ENCODE measurements at regions not wholly inside any gene's neighbourhood (a gene's known extent, or its start where the extent isn't known, plus 50 kb on each side); places are given as distances from the start of the nearest gene placed in this dataset.

DNA sequence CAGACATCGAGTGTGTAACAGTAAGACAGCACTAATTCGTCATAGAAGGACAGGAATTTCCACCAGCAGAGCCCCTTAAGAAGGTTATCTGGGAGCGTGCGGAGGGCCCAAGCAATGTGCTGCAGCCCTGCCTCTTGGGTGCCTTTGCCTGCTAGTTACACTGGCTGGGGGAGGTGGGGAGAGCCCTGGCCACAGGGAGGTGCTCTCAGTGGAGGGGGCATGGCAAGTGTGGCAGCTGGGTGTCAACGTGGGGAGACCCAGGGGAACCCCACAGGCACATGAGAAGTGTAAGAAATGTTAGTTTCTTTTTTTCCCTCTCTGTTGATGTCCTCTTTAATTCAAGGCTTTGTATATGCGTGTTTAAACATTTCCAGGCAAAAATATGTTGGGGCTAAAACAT lies 50.9 kb upstream of the TMTC4 start:
- in situ Hi-C loops (cut with MboI; ENCODE audit: low sequenced_read_pairs) (no loop called here), intact Hi-C loops (cut with micrococcal nuclease) (no loop called here), dilution Hi-C loops (cut with HindIII; ENCODE audit: low sequenced_read_pairs, unreplicated experiment) (no loop called here)
- ChIA-PET CTCF (interaction anchor here (0.6 to 0.7 kb wide), 2 partner anchors 161 to 377 kb away, joined by 3 read pairs; no protein-coding TSS in a partner anchor), POLR2A (ENCODE audit: unreplicated experiment) (no interaction called here)
- no peak overlapping the region for H3K27ac ChIP-seq (ENCODE audit: insufficient read depth, low read length)
- H4K5ac ChIP-seq (ENCODE audit: low read depth, low read length): no peak overlapping the region
- BruUV-seq (replicated peaks): no TSS peak
- no peak overlapping the region for H3K14ac ChIP-seq (replicated peaks; ENCODE audit: low read depth, low read length)
- H3K9me3 ChIP-seq (ENCODE audit: control insufficient read depth, insufficient read depth, low read length): peaks cover 4% of the 10 kb centered on the region; the same call in 1 of the 2 replicates
- H2AK5ac ChIP-seq (ENCODE audit: low read depth, low read length): no peak overlapping the region
- no peak overlapping the region for H3K56ac ChIP-seq (ENCODE audit: extremely low read depth, insufficient read depth, low read length)
- no peaks in the 10 kb centered on the region for H3K4me1 ChIP-seq (ENCODE audit: control insufficient read depth, insufficient read depth, low read length)
- TF ChIP-seq MAFK (IDR thresholded peaks at IDR 0.05; ENCODE audit: low read depth, low read length) (no peak), RFX5 (IDR thresholded peaks at IDR 0.05; ENCODE audit: low read depth, low read length) (no peak), RCOR1 (IDR thresholded peaks at IDR 0.05; ENCODE audit: insufficient replicate concordance, low read length) (no peak), FOS (IDR thresholded peaks at IDR 0.05; ENCODE audit: low read depth, low read length) (no peak), MAZ (IDR thresholded peaks at IDR 0.05; ENCODE audit: borderline replicate concordance, low read depth, low read length) (no peak), NFE2L2 (IDR thresholded peaks at IDR 0.05; ENCODE audit: low read depth, low read length) (no peak), SMC3 (IDR thresholded peaks at IDR 0.05; ENCODE audit: low read depth, low read length) (no peak), MXI1 (IDR thresholded peaks at IDR 0.05; ENCODE audit: borderline replicate concordance, low read depth, low read length) (no peak)
- TF ChIP-seq, protein P1, sequence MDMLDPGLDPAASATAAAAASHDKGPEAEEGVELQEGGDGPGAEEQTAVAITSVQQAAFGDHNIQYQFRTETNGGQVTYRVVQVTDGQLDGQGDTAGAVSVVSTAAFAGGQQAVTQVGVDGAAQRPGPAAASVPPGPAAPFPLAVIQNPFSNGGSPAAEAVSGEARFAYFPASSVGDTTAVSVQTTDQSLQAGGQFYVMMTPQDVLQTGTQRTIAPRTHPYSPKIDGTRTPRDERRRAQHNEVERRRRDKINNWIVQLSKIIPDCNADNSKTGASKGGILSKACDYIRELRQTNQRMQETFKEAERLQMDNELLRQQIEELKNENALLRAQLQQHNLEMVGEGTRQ (IDR thresholded peaks at IDR 0.05; ENCODE audit: low read depth, low read length): no peak
- no peaks in the 10 kb centered on the region for H3K79me1 ChIP-seq (ENCODE audit: low read depth in 1 of 2, low read length in 2 of 2)
- no peak overlapping the region for H3K4me2 ChIP-seq (ENCODE audit: low read depth, low read length)
- no peak overlapping the region for H4K91ac ChIP-seq (ENCODE audit: insufficient read depth, low read depth, low read length)
- no CpG with 5 or more reads among the region's 6 CpGs for WGBS, 2 experiments (ENCODE audit: extremely low coverage in 2 of 2, insufficient read length in 1 of 2)
- H3K27me3 ChIP-seq (ENCODE audit: control insufficient read depth, insufficient read depth, low read length): peaks cover 3% of the 10 kb centered on the region; the same call in 1 of the 2 replicates
- no peak overlapping the region for H2AFZ ChIP-seq (replicated peaks; ENCODE audit: low read length, poor library complexity)
- H3K18ac ChIP-seq (ENCODE audit: low read depth, low read length): no peak overlapping the region
- H2BK120ac ChIP-seq (ENCODE audit: low read depth, low read length): no peak overlapping the region
- DNase-seq (no peak), ATAC-seq (ENCODE audit: low read depth) (no peak)
- no peaks in the 10 kb centered on the region for H3K9me1 ChIP-seq (ENCODE audit: insufficient read depth, low read length)
- no peak overlapping the region for H2AK9ac ChIP-seq (replicated peaks; ENCODE audit: low read depth, low read length, poor library complexity)
- H3K9ac ChIP-seq (ENCODE audit: low read depth, low read length): no peak overlapping the region
- no peak overlapping the region for H2BK20ac ChIP-seq (ENCODE audit: low read depth, low read length)
- no peak overlapping the region for H3K4me3 ChIP-seq (ENCODE audit: insufficient read depth, low read depth, low read length)
- no peak overlapping the region for H2BK5ac ChIP-seq (ENCODE audit: low read depth, low read length, poor library complexity, severe bottlenecking)
- no peaks in the 10 kb centered on the region for H4K20me1 ChIP-seq (ENCODE audit: insufficient read depth, low read length)
- no peak overlapping the region for H3K4ac ChIP-seq (ENCODE audit: low read depth, low read length)
- H3K23ac ChIP-seq (ENCODE audit: low read depth, low read length): no peak overlapping the region
- no peak overlapping the region for H2BK15ac ChIP-seq (ENCODE audit: low read depth, low read length)
- no peak overlapping the region for H4K8ac ChIP-seq (ENCODE audit: low read depth in 2 of 2, low read length in 2 of 2)
- H3K36me3 ChIP-seq (ENCODE audit: control insufficient read depth, insufficient read depth, low read length): no peaks in the 10 kb centered on the region
